ENCODE measurements at regions not wholly inside any gene's neighbourhood (a gene's known extent, or its start where the extent isn't known, plus 50 kb on each side); places are given as distances from the start of the nearest gene placed in this dataset.

DNA sequence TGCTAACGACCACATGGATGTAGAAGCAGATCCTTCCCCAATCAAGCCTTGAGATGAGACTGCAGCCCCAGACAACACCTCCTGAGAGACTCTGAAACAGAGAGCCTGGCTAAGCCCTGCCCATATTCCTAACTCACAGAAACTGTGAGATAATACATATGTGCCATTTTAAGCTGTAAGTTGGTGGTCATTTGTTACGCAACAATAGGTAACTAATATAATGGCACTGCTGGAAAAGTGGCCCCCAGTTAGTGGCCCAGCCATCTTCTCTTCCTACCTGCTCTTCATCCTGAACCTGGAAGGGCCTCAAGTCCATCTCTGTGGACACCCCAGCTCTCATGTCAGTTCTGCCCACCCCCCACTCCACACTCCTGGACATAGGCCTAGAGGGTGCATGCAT is 144.0 kb downstream of the TMEM17 start:
- H3K9me3 ChIP-seq (replicated peaks; ENCODE audit: control insufficient read depth, insufficient read depth, low read depth, low read length) = no peaks in the 10 kb centered on the region
- ChIA-PET POLR2A (interaction anchor here (0.6 to 1.2 kb wide), 2 partner anchors 14 to 15 kb away, joined by 3 read pairs; no protein-coding TSS in a partner anchor), CTCF (ENCODE audit: low intra/inter-chr PET ratio) (no interaction called here)
- H3K9me1 ChIP-seq (ENCODE audit: control insufficient read depth, insufficient read depth, low read length) = no peaks in the 10 kb centered on the region
- H3K27ac ChIP-seq (ENCODE audit: extremely low read depth, low read depth, low read length) = no peak overlapping the region
- intact Hi-C loops (cut with micrococcal nuclease) = no loop called here
- 86% methylated on average over 2 of the region's 2 CpGs for WGBS (ENCODE audit: insufficient coverage, low coverage, missing lambda C conversion rate)
- H3K27me3 ChIP-seq (ENCODE audit: control insufficient read depth in 2 of 2, insufficient read depth in 2 of 2, low read length in 2 of 2) = no peaks in the 10 kb centered on the region
- FAIRE-seq (no peak), DNase-seq (ENCODE audit: extremely low read depth in 1 of 4, low spot score in 3 of 4) (no peak), ATAC-seq (no peak)
- peaks cover 3% of the 10 kb centered on the region in 2 experiments; a peak in 2 of 5 replicates for H3K4me1 ChIP-seq (replicated peaks in 1 of 2; ENCODE audit: control insufficient read depth in 2 of 2, insufficient read depth in 2 of 2, low read length in 2 of 2)
- no peak overlapping the region for H3K4me3 ChIP-seq
- in situ Hi-C loops (cut with MboI) = no loop called here
- H3K36me3 ChIP-seq (ENCODE audit: control insufficient read depth, insufficient read depth, low read length) = no peaks in the 10 kb centered on the region
- H3K9ac ChIP-seq (ENCODE audit: insufficient read depth in 1 of 2, low read depth in 2 of 2, low read length in 2 of 2) = no peak overlapping the region
- H2AFZ ChIP-seq (ENCODE audit: low read depth, low read length) = no peak overlapping the region
- no peak overlapping the region for H3K4me2 ChIP-seq (ENCODE audit: insufficient read depth, low read length)
- no TSS peak for BruUV-seq (replicated peaks)
- H3K79me2 ChIP-seq (ENCODE audit: control insufficient read depth, insufficient read depth, low read length) = no peaks in the 10 kb centered on the region
- H4K20me1 ChIP-seq (replicated peaks; ENCODE audit: control insufficient read depth, insufficient read depth, low read length) = no peaks in the 10 kb centered on the region
- TF ChIP-seq, protein P1, sequence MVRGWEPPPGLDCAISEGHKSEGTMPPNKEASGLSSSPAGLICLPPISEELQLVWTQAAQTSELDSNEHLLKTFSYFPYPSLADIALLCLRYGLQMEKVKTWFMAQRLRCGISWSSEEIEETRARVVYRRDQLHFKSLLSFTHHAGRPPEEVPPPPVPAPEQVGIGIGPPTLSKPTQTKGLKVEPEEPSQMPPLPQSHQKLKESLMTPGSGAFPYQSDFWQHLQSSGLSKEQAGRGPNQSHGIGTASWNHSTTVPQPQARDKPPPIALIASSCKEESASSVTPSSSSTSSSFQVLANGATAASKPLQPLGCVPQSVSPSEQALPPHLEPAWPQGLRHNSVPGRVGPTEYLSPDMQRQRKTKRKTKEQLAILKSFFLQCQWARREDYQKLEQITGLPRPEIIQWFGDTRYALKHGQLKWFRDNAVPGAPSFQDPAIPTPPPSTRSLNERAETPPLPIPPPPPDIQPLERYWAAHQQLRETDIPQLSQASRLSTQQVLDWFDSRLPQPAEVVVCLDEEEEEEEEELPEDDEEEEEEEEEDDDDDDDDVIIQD (CRISPR knock-in tag; IDR thresholded peaks at IDR 0.05) = no peak
- TF ChIP-seq RAD21 (CRISPR knock-in tag; conservative IDR thresholded peaks at IDR 0.05 in 1 of 2, IDR thresholded peaks at IDR 0.05 in 1 of 2) (no peak), CEBPG (CRISPR knock-in tag; IDR thresholded peaks at IDR 0.05) (no peak), CEBPG (tag; conservative IDR thresholded peaks at IDR 0.05 in 1 of 2, IDR thresholded peaks at IDR 0.05 in 1 of 2) (peak in 1 of 2 experiments; percentile 80; a peak in 2 of 4 replicates), LARP7 (IDR thresholded peaks at IDR 0.05) (no peak), ETV5 (CRISPR knock-in tag; IDR thresholded peaks at IDR 0.05; ENCODE audit: low read depth) (no peak), ZNF76 (CRISPR knock-in tag; IDR thresholded peaks at IDR 0.05; ENCODE audit: borderline replicate concordance) (no peak), FOXA1 (IDR thresholded peaks at IDR 0.05; ENCODE audit: borderline replicate concordance) (no peak), CEBPB (tag; IDR thresholded peaks at IDR 0.05) (peak; percentile 80), HMGN3 (IDR thresholded peaks at IDR 0.05; ENCODE audit: borderline replicate concordance, extremely low read depth, insufficient read length, low read depth, low read length) (no peak), RFX1 (IDR thresholded peaks at IDR 0.05) (no peak)
- TF ChIP-seq, protein P2, sequence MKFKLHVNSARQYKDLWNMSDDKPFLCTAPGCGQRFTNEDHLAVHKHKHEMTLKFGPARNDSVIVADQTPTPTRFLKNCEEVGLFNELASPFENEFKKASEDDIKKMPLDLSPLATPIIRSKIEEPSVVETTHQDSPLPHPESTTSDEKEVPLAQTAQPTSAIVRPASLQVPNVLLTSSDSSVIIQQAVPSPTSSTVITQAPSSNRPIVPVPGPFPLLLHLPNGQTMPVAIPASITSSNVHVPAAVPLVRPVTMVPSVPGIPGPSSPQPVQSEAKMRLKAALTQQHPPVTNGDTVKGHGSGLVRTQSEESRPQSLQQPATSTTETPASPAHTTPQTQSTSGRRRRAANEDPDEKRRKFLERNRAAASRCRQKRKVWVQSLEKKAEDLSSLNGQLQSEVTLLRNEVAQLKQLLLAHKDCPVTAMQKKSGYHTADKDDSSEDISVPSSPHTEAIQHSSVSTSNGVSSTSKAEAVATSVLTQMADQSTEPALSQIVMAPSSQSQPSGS (CRISPR knock-in tag; IDR thresholded peaks at IDR 0.05) = no peak
- TF ChIP-seq, protein P3, sequence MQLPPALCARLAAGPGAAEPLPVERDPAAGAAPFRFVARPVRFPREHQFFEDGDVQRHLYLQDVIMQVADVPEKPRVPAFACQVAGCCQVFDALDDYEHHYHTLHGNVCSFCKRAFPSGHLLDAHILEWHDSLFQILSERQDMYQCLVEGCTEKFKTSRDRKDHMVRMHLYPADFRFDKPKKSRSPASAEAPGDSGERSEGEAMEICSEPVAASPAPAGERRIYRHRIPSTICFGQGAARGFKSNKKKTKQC (CRISPR knock-in tag; IDR thresholded peaks at IDR 0.05) = no peak
- TF ChIP-seq, protein P4, sequence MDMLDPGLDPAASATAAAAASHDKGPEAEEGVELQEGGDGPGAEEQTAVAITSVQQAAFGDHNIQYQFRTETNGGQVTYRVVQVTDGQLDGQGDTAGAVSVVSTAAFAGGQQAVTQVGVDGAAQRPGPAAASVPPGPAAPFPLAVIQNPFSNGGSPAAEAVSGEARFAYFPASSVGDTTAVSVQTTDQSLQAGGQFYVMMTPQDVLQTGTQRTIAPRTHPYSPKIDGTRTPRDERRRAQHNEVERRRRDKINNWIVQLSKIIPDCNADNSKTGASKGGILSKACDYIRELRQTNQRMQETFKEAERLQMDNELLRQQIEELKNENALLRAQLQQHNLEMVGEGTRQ (CRISPR knock-in tag; IDR thresholded peaks at IDR 0.05) = no peak
- TF ChIP-seq, protein P5, sequence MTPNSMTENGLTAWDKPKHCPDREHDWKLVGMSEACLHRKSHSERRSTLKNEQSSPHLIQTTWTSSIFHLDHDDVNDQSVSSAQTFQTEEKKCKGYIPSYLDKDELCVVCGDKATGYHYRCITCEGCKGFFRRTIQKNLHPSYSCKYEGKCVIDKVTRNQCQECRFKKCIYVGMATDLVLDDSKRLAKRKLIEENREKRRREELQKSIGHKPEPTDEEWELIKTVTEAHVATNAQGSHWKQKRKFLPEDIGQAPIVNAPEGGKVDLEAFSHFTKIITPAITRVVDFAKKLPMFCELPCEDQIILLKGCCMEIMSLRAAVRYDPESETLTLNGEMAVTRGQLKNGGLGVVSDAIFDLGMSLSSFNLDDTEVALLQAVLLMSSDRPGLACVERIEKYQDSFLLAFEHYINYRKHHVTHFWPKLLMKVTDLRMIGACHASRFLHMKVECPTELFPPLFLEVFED (CRISPR knock-in tag; conservative IDR thresholded peaks at IDR 0.05) = no peak
